ENCODE measurements at regions not wholly inside any gene's neighbourhood (a gene's known extent, or its start where the extent isn't known, plus 50 kb on each side); places are given as distances from the start of the nearest gene placed in this dataset.
A peak's percentile ranks its signal among the peaks of the same experiment; 100 is the strongest.

- TF ChIP-seq MGA (IDR thresholded peaks at IDR 0.05) (peak; percentile 24; the same call in 1 of the 2 replicates), CHD4 (IDR thresholded peaks at IDR 0.05; ENCODE audit: insufficient read depth, insufficient replicate concordance, low read depth, low read length, poor library complexity, severe bottlenecking) (no peak), AFF1 (IDR thresholded peaks at IDR 0.05; ENCODE audit: low read depth in 1 of 2, partially characterized antibody in 2 of 2) (peak in 1 of 2 experiments; percentile 36), ZNF146 (CRISPR knock-in tag; IDR thresholded peaks at IDR 0.05; ENCODE audit: unreplicated experiment) (no peak)
- TF ChIP-seq, protein P1, sequence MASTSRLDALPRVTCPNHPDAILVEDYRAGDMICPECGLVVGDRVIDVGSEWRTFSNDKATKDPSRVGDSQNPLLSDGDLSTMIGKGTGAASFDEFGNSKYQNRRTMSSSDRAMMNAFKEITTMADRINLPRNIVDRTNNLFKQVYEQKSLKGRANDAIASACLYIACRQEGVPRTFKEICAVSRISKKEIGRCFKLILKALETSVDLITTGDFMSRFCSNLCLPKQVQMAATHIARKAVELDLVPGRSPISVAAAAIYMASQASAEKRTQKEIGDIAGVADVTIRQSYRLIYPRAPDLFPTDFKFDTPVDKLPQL (IDR thresholded peaks at IDR 0.05; ENCODE audit: extremely low read depth, insufficient read length): peak; percentile 27
- TF ChIP-seq, protein P2, sequence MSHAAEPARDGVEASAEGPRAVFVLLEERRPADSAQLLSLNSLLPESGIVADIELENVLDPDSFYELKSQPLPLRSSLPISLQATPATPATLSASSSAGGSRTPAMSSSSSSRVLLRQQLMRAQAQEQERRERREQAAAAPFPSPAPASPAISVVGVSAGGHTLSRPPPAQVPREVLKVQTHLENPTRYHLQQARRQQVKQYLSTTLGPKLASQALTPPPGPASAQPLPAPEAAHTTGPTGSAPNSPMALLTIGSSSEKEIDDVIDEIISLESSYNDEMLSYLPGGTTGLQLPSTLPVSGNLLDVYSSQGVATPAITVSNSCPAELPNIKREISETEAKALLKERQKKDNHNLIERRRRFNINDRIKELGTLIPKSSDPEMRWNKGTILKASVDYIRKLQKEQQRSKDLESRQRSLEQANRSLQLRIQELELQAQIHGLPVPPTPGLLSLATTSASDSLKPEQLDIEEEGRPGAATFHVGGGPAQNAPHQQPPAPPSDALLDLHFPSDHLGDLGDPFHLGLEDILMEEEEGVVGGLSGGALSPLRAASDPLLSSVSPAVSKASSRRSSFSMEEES (CRISPR knock-in tag; IDR thresholded peaks at IDR 0.05): no peak
These were observed 145.6 kb downstream of the BAMBI start (continued) for GRCh38 chr10:28822719-28823464.
